ENCODE measurements at regions not wholly inside any gene's neighbourhood (a gene's known extent, or its start where the extent isn't known, plus 50 kb on each side); places are given as distances from the start of the nearest gene placed in this dataset.

DNA sequence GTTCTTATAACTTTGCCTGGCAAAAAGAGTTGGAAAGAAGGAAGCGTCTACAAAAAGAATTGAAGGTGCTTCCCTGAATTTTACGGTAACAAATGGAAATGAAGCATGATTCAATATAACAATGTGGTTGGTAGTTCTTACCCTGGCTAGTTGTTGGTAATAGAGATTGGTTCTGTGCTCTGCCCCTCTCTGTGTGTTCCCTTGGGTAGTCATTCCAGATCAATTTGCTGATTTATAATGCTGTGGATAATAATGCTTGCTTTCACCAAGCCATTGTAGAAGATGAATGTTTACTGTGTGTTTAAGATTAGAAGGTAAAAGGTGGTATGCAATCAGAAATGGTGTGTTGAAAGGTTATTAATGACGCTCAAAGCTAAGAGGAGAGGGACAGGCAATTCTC lies 577.8 kb upstream of the NXPH2 start:
- TF ChIP-seq POLR2AphosphoS5 (IDR thresholded peaks at IDR 0.05; ENCODE audit: borderline replicate concordance, low read depth, low read length) (no peak), EZH2 (IDR thresholded peaks at IDR 0.05) (no peak)
